ENCODE measurements at regions not wholly inside any gene's neighbourhood (a gene's known extent, or its start where the extent isn't known, plus 50 kb on each side); places are given as distances from the start of the nearest gene placed in this dataset.

DNA sequence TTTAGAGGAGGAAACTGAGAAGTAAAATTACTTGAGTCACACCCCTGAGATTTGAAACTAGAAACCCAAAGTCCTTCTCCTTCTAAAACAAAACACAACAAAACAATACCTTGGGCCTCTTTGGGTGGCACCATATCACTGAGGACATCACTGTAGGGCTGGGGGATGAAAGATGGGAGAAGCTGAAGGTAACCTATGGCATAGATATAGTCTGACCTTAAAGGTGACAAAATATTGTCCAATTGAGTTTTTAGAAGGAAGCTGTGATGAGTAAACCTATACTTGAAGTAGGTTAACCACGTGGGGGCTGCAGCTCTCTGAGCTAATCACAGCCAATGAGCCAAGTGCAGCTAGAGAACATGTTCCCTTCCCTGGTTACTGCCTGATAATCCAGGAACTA, 167.4 kb upstream of the CD180 start:
- TF ChIP-seq SMC3 (IDR thresholded peaks at IDR 0.05; ENCODE audit: low read depth, low read length) (no peak), TAF1 (IDR thresholded peaks at IDR 0.05; ENCODE audit: borderline replicate concordance, low read depth, low read length) (no peak), FOXJ3 (CRISPR knock-in tag; IDR thresholded peaks at IDR 0.05) (no peak)
- TF ChIP-seq, protein P1, sequence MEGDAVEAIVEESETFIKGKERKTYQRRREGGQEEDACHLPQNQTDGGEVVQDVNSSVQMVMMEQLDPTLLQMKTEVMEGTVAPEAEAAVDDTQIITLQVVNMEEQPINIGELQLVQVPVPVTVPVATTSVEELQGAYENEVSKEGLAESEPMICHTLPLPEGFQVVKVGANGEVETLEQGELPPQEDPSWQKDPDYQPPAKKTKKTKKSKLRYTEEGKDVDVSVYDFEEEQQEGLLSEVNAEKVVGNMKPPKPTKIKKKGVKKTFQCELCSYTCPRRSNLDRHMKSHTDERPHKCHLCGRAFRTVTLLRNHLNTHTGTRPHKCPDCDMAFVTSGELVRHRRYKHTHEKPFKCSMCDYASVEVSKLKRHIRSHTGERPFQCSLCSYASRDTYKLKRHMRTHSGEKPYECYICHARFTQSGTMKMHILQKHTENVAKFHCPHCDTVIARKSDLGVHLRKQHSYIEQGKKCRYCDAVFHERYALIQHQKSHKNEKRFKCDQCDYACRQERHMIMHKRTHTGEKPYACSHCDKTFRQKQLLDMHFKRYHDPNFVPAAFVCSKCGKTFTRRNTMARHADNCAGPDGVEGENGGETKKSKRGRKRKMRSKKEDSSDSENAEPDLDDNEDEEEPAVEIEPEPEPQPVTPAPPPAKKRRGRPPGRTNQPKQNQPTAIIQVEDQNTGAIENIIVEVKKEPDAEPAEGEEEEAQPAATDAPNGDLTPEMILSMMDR (IDR thresholded peaks at IDR 0.05): no peak
